ENCODE measurements at regions not wholly inside any gene's neighbourhood (a gene's known extent, or its start where the extent isn't known, plus 50 kb on each side); places are given as distances from the start of the nearest gene placed in this dataset.

GRCh38 chr5:126235628-126236027, 187.6 kb upstream of the GRAMD2B start:
- H3K4me1 ChIP-seq (ENCODE audit: control insufficient read depth, insufficient read depth, low read length), result no peaks in the 10 kb centered on the region
- no peak overlapping the region for H3K4me3 Mint-ChIP-seq
- ATAC-seq (no peak), DNase-seq (no peak)
- H3K36me3 Mint-ChIP-seq, result no peaks in the 10 kb centered on the region
- TF ChIP-seq CTCF (IDR thresholded peaks at IDR 0.05), result no peak
- H3K4me1 Mint-ChIP-seq, result no peaks in the 10 kb centered on the region
- H3K36me3 ChIP-seq (ENCODE audit: control insufficient read depth, insufficient read depth, low read length), result no peaks in the 10 kb centered on the region
- no peak overlapping the region for H3K27ac ChIP-seq (ENCODE audit: low read length)
- H3K27me3 Mint-ChIP-seq (ENCODE audit: low read depth in 2 of 2), result no peaks in the 10 kb centered on the region
- no peaks in the 10 kb centered on the region for H3K27me3 ChIP-seq (ENCODE audit: control insufficient read depth, insufficient read depth, low read length)
- no peak overlapping the region for H3K27ac Mint-ChIP-seq
- no peaks in the 10 kb centered on the region for H3K9me3 ChIP-seq (ENCODE audit: control insufficient read depth, insufficient read depth, low read length)
- peaks cover 3 to 6% of the 10 kb centered on the region in 2 donors for H3K9me3 Mint-ChIP-seq
- WGBS (ENCODE audit: insufficient coverage), result 96% methylated on average over 7 of the region's 7 CpGs
- intact Hi-C loops (cut with micrococcal nuclease), result no loop called here
- no peak overlapping the region for H3K4me3 ChIP-seq (ENCODE audit: low read length)

- TF ChIP-seq CTCF (IDR thresholded peaks at IDR 0.05), result no peak
- intact Hi-C loops (cut with micrococcal nuclease), result no loop called here
- H3K27me3 Mint-ChIP-seq (ENCODE audit: low read depth in 2 of 2), result no peaks in the 10 kb centered on the region
- H3K4me1 ChIP-seq (ENCODE audit: control insufficient read depth, insufficient read depth, low read length), result no peaks in the 10 kb centered on the region
- no peaks in the 10 kb centered on the region for H3K27me3 ChIP-seq (ENCODE audit: control insufficient read depth, insufficient read depth, low read length)
- peaks cover 3 to 5% of the 10 kb centered on the region in 2 donors for H3K9me3 Mint-ChIP-seq
- DNase-seq (no peak), ATAC-seq (no peak)
- no peaks in the 10 kb centered on the region for H3K9me3 ChIP-seq (ENCODE audit: control insufficient read depth, insufficient read depth, low read length)
- no peak overlapping the region for H3K27ac ChIP-seq (ENCODE audit: low read length)
- no peak overlapping the region for H3K4me3 ChIP-seq (ENCODE audit: low read length)
- WGBS (ENCODE audit: insufficient coverage), result 93% methylated on average over 2 of the region's 2 CpGs
- no peak overlapping the region for H3K4me3 Mint-ChIP-seq
- H3K36me3 ChIP-seq (ENCODE audit: control insufficient read depth, insufficient read depth, low read length), result no peaks in the 10 kb centered on the region
- no peaks in the 10 kb centered on the region for H3K36me3 Mint-ChIP-seq
- H3K27ac Mint-ChIP-seq, result no peak overlapping the region
- no peaks in the 10 kb centered on the region for H3K4me1 Mint-ChIP-seq
These were observed 186.2 kb upstream of the GRAMD2B start for GRCh38 chr5:126236994-126237393.

- intact Hi-C loops (cut with micrococcal nuclease), result no loop called here
- Histone ChIP-seq H3K27ac (ENCODE audit: low read length) (no peak overlapping the region), H3K4me3 (ENCODE audit: low read length) (no peak overlapping the region), H3K36me3 (ENCODE audit: control insufficient read depth, insufficient read depth, low read length) (no peaks in the 10 kb centered on the region), H3K27me3 (ENCODE audit: control insufficient read depth, insufficient read depth, low read length) (no peaks in the 10 kb centered on the region), H3K9me3 (ENCODE audit: control insufficient read depth, insufficient read depth, low read length) (no peaks in the 10 kb centered on the region), H3K4me1 (ENCODE audit: control insufficient read depth, insufficient read depth, low read length) (no peaks in the 10 kb centered on the region)
- no peak for DNase-seq
- no peak for TF ChIP-seq CTCF (IDR thresholded peaks at IDR 0.05)
- Mint-ChIP-seq H3K9me3 (peaks cover 7 to 8% of the 10 kb centered on the region in 2 donors), H3K4me1 (no peaks in the 10 kb centered on the region), H3K36me3 (no peaks in the 10 kb centered on the region), H3K4me3 (no peak overlapping the region), H3K27ac (no peak overlapping the region), H3K27me3 (ENCODE audit: low read depth in 2 of 2) (no peaks in the 10 kb centered on the region)
- WGBS (ENCODE audit: insufficient coverage), result 56% methylated on average over 1 of the region's 1 CpG
- ATAC-seq, result no peak
These were observed 174.6 kb upstream of the GRAMD2B start for GRCh38 chr5:126248611-126249010.

- WGBS (ENCODE audit: insufficient coverage), result 90% methylated on average over 3 of the region's 3 CpGs
- Mint-ChIP-seq H3K27me3 (ENCODE audit: low read depth in 2 of 2) (no peaks in the 10 kb centered on the region), H3K4me1 (no peaks in the 10 kb centered on the region), H3K36me3 (no peaks in the 10 kb centered on the region), H3K27ac (no peak overlapping the region), H3K4me3 (no peak overlapping the region), H3K9me3 (peaks cover 10% of the 10 kb centered on the region in 2 donors)
- Histone ChIP-seq H3K4me1 (ENCODE audit: control insufficient read depth, insufficient read depth, low read length) (no peaks in the 10 kb centered on the region), H3K27ac (ENCODE audit: low read length) (no peak overlapping the region), H3K36me3 (ENCODE audit: control insufficient read depth, insufficient read depth, low read length) (no peaks in the 10 kb centered on the region), H3K27me3 (ENCODE audit: control insufficient read depth, insufficient read depth, low read length) (no peaks in the 10 kb centered on the region), H3K9me3 (ENCODE audit: control insufficient read depth, insufficient read depth, low read length) (no peaks in the 10 kb centered on the region), H3K4me3 (ENCODE audit: low read length) (no peak overlapping the region)
- TF ChIP-seq CTCF (IDR thresholded peaks at IDR 0.05), result no peak
- ATAC-seq, result no peak
- intact Hi-C loops (cut with micrococcal nuclease), result no loop called here
- no peak for DNase-seq
These were observed 172.2 kb upstream of the GRAMD2B start for GRCh38 chr5:126251024-126251423.

Data from natural killer cell (primary cell).